Osteocyte (in vitro differentiated cells): ENCODE measurements at regions not wholly inside any gene's neighbourhood (a gene's known extent, or its start where the extent isn't known, plus 50 kb on each side); places are given as distances from the start of the nearest gene placed in this dataset.

Experiments
- DNase-seq: peaks from one replicate; pipeline ENCODE4 v3.0.0; 2021; ENCODE audit warnings: mixed read lengths; ENCODE audit not compliant: unreplicated experiment; ENCODE audit errors: extremely low spot score
- H3K27ac Mint-ChIP-seq: one replicate; pipeline ENCODE4 v1.8.0; 2021; ENCODE audit warnings: mild to moderate bottlenecking, mixed read lengths; ENCODE audit not compliant: unreplicated experiment
- H3K27me3 Mint-ChIP-seq: one replicate; pipeline ENCODE4 v1.8.0; 2021; ENCODE audit warnings: mixed read lengths; ENCODE audit not compliant: unreplicated experiment
- H3K36me3 Mint-ChIP-seq: one replicate; pipeline ENCODE4 v1.8.0; 2021; ENCODE audit warnings: mixed read lengths; ENCODE audit not compliant: unreplicated experiment
- H3K4me1 Mint-ChIP-seq: one replicate; pipeline ENCODE4 v1.8.0; 2021; ENCODE audit warnings: mixed read lengths; ENCODE audit not compliant: unreplicated experiment
- H3K4me3 Mint-ChIP-seq: one replicate; pipeline ENCODE4 v1.8.0; 2021; ENCODE audit warnings: mild to moderate bottlenecking, moderate library complexity, mixed read lengths; ENCODE audit not compliant: unreplicated experiment
- H3K9me3 Mint-ChIP-seq: one replicate; pipeline ENCODE4 v1.8.0; 2021; ENCODE audit warnings: mixed read lengths; ENCODE audit not compliant: unreplicated experiment
- TF ChIP-seq, protein P1 (sequence below): fragments of 200-600 bp; sonication (generic); IDR thresholded peaks from 2 replicates; pipeline ENCODE4 v1.5.0; 2021; ENCODE audit warnings: antibody characterized with exemption, mild to moderate bottlenecking, moderate library complexity

DNA sequence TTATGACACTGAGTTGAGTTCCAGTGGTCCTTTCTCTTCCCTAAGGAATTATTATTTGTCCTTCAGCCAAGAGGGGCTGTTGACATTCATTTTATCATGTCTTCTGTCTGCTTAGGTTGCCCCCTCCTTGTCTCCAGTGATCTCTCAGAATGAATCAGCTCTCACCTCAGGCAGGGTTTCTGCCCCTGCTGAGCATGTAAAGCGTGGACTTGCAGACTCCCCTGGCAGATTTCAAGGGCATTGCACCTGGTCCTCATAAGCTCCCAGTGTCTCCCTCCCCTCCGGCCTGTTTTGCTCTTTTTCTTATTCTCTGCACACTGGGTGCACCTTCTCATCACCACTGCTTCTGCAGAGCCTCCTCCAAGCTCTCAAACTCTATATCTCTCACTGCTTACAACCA lies 188.4 kb downstream of the KCNS3 start:
- no peaks in the 10 kb centered on the region for H3K4me1 Mint-ChIP-seq
- no peak overlapping the region for H3K27ac Mint-ChIP-seq
- H3K4me3 Mint-ChIP-seq, result no peak overlapping the region
- no peaks in the 10 kb centered on the region for H3K36me3 Mint-ChIP-seq
- H3K27me3 Mint-ChIP-seq, result no peaks in the 10 kb centered on the region
- DNase-seq, result no peak
- TF ChIP-seq, protein P1, sequence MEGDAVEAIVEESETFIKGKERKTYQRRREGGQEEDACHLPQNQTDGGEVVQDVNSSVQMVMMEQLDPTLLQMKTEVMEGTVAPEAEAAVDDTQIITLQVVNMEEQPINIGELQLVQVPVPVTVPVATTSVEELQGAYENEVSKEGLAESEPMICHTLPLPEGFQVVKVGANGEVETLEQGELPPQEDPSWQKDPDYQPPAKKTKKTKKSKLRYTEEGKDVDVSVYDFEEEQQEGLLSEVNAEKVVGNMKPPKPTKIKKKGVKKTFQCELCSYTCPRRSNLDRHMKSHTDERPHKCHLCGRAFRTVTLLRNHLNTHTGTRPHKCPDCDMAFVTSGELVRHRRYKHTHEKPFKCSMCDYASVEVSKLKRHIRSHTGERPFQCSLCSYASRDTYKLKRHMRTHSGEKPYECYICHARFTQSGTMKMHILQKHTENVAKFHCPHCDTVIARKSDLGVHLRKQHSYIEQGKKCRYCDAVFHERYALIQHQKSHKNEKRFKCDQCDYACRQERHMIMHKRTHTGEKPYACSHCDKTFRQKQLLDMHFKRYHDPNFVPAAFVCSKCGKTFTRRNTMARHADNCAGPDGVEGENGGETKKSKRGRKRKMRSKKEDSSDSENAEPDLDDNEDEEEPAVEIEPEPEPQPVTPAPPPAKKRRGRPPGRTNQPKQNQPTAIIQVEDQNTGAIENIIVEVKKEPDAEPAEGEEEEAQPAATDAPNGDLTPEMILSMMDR, result no peak
- peaks cover 10% of the 10 kb centered on the region for H3K9me3 Mint-ChIP-seq

DNA sequence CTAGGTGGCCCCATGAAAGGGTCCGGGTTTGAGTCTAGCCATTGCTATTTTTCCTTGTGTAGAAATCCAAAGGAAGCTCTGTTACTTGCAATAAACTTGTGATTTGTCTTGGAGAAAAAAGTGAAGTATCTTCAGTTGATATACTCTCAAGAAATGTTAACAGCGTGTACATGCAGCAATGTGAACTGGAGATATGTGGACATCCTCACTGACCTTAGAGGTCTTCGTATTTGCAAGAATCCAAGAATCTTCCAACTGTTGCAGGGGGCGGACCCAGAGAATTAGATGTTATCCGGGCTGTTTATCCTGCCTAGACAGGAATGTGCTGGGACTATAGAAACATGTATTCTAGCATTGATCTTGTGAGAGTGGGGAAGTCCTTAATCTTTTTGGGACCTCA lies 187.6 kb downstream of the KCNS3 start:
- peaks cover 10% of the 10 kb centered on the region for H3K9me3 Mint-ChIP-seq
- no peak overlapping the region for H3K4me3 Mint-ChIP-seq
- H3K27ac Mint-ChIP-seq, result no peak overlapping the region
- H3K36me3 Mint-ChIP-seq, result no peaks in the 10 kb centered on the region
- no peaks in the 10 kb centered on the region for H3K27me3 Mint-ChIP-seq
- TF ChIP-seq, protein P1, result no peak
- no peaks in the 10 kb centered on the region for H3K4me1 Mint-ChIP-seq
- no peak for DNase-seq

GRCh38 chr2:18065249-18065648 lies 186.8 kb downstream of the KCNS3 start:
- Mint-ChIP-seq H3K9me3 (peaks cover 10% of the 10 kb centered on the region), H3K4me1 (no peaks in the 10 kb centered on the region), H3K4me3 (no peak overlapping the region), H3K27me3 (no peaks in the 10 kb centered on the region), H3K36me3 (no peaks in the 10 kb centered on the region), H3K27ac (no peak overlapping the region)
- no peak for DNase-seq
- TF ChIP-seq, protein P1, result no peak

DNA sequence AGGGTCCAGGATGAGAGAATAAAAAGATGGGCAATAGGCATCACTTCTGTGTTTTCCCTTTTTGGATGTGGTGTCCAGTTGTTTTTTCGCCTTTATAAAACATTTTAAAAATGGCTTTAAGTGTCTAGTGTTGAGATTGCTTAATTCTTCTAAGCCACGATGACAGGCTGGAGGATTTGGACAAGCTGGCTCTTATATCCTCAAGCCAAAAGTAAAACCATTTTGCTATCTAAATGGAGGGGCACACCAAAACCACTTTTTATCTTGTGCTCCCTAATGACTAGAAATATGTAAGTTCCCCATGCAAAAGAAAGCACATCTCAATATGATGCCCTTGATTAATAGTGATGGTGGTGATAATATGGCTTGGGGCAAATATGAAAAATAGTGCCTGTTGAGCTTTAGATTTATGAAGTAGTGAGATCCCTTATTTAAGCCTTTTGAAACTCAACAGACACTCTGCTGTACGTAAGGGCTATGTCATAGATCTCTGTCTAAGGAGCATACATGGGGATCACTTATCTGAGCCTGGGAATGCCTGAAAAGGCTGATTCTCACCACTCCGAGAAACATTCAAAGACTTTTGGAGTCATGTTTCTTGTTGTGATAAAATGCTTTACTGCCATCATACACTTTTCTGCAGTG lies 185.5 kb downstream of the KCNS3 start:
- TF ChIP-seq, protein P1, result no peak
- Mint-ChIP-seq H3K9me3 (peaks cover 10% of the 10 kb centered on the region), H3K27ac (no peak overlapping the region), H3K27me3 (no peaks in the 10 kb centered on the region), H3K4me1 (no peaks in the 10 kb centered on the region), H3K36me3 (no peaks in the 10 kb centered on the region), H3K4me3 (no peak overlapping the region)
- no peak for DNase-seq

- no peaks in the 10 kb centered on the region for H3K27me3 Mint-ChIP-seq
- TF ChIP-seq, protein P1, result no peak
- H3K4me3 Mint-ChIP-seq, result no peak overlapping the region
- no peak overlapping the region for H3K27ac Mint-ChIP-seq
- H3K36me3 Mint-ChIP-seq, result no peaks in the 10 kb centered on the region
- H3K4me1 Mint-ChIP-seq, result no peaks in the 10 kb centered on the region
- peaks cover 10% of the 10 kb centered on the region for H3K9me3 Mint-ChIP-seq
- no peak for DNase-seq
Measured at GRCh38 chr2:18062892-18063291, 184.4 kb downstream of the KCNS3 start.
